Osteocyte (in vitro differentiated cells): ENCODE measurements at regions not wholly inside any gene's neighbourhood (a gene's known extent, or its start where the extent isn't known, plus 50 kb on each side); places are given as distances from the start of the nearest gene placed in this dataset.
"Not testable (repeated sequence)": the region's sequence is repeated elsewhere in the genome, so short reads cannot be mapped to it uniquely, and the experiment has no call there.

Experiments
- DNase-seq: peaks from one replicate; pipeline ENCODE4 v3.0.0; 2021; ENCODE audit warnings: mixed read lengths; ENCODE audit not compliant: unreplicated experiment; ENCODE audit errors: extremely low spot score
- H3K27ac Mint-ChIP-seq: one replicate; pipeline ENCODE4 v1.8.0; 2021; ENCODE audit warnings: mild to moderate bottlenecking, mixed read lengths; ENCODE audit not compliant: unreplicated experiment
- H3K27me3 Mint-ChIP-seq: one replicate; pipeline ENCODE4 v1.8.0; 2021; ENCODE audit warnings: mixed read lengths; ENCODE audit not compliant: unreplicated experiment
- H3K36me3 Mint-ChIP-seq: one replicate; pipeline ENCODE4 v1.8.0; 2021; ENCODE audit warnings: mixed read lengths; ENCODE audit not compliant: unreplicated experiment
- H3K4me1 Mint-ChIP-seq: one replicate; pipeline ENCODE4 v1.8.0; 2021; ENCODE audit warnings: mixed read lengths; ENCODE audit not compliant: unreplicated experiment
- H3K4me3 Mint-ChIP-seq: one replicate; pipeline ENCODE4 v1.8.0; 2021; ENCODE audit warnings: mild to moderate bottlenecking, moderate library complexity, mixed read lengths; ENCODE audit not compliant: unreplicated experiment
- H3K9me3 Mint-ChIP-seq: one replicate; pipeline ENCODE4 v1.8.0; 2021; ENCODE audit warnings: mixed read lengths; ENCODE audit not compliant: unreplicated experiment
- TF ChIP-seq, protein P1 (sequence below): fragments of 200-600 bp; sonication (generic); IDR thresholded peaks from 2 replicates; pipeline ENCODE4 v1.5.0; 2021; ENCODE audit warnings: antibody characterized with exemption, mild to moderate bottlenecking, moderate library complexity

- DNase-seq = no peak
- no peak overlapping the region for H3K4me3 Mint-ChIP-seq
- H3K4me1 Mint-ChIP-seq = peaks cover 4% of the 10 kb centered on the region
- no peaks in the 10 kb centered on the region for H3K27me3 Mint-ChIP-seq
- H3K9me3 Mint-ChIP-seq = peaks cover 3% of the 10 kb centered on the region
- TF ChIP-seq, protein P1, sequence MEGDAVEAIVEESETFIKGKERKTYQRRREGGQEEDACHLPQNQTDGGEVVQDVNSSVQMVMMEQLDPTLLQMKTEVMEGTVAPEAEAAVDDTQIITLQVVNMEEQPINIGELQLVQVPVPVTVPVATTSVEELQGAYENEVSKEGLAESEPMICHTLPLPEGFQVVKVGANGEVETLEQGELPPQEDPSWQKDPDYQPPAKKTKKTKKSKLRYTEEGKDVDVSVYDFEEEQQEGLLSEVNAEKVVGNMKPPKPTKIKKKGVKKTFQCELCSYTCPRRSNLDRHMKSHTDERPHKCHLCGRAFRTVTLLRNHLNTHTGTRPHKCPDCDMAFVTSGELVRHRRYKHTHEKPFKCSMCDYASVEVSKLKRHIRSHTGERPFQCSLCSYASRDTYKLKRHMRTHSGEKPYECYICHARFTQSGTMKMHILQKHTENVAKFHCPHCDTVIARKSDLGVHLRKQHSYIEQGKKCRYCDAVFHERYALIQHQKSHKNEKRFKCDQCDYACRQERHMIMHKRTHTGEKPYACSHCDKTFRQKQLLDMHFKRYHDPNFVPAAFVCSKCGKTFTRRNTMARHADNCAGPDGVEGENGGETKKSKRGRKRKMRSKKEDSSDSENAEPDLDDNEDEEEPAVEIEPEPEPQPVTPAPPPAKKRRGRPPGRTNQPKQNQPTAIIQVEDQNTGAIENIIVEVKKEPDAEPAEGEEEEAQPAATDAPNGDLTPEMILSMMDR = no peak
- peaks cover under 1% of the 10 kb centered on the region for H3K36me3 Mint-ChIP-seq
- peak overlapping the region; percentile 14 for H3K27ac Mint-ChIP-seq
Measured at GRCh38 chr3:162632672-162633071, 1136.1 kb downstream of the OTOL1 start.

DNA sequence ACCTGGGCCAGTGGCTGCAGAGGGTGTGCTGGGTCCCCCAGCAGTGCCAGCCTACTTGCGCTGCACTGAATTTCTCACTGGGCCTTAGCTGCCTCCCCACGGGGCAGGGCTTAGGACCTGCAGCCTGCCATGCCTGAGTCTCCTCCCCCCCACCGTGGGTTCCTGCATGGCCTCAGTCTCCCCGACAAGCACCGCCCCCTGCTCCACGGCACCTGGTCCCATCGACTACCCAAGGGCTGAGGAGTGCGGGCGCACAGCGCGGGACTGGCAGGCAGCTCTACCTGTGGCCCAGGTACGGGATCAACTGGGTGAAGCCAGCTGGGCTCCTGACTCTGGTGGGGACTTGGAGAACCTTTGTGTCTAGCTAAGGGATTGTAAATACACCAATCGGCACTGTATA, 1143.6 kb downstream of the OTOL1 start:
- not testable (repeated sequence) for H3K27ac Mint-ChIP-seq, DNase-seq, H3K36me3 Mint-ChIP-seq, H3K4me3 Mint-ChIP-seq, H3K27me3 Mint-ChIP-seq, H3K4me1 Mint-ChIP-seq, H3K9me3 Mint-ChIP-seq

GRCh38 chr3:162641317-162641716, 1144.7 kb downstream of the OTOL1 start:
- Mint-ChIP-seq H3K4me1 (no peaks in the 10 kb centered on the region), H3K4me3 (no peak overlapping the region), H3K27ac (no peak overlapping the region), H3K9me3 (peaks cover 8% of the 10 kb centered on the region), H3K36me3 (peaks cover 3% of the 10 kb centered on the region), H3K27me3 (no peaks in the 10 kb centered on the region)
- no peak for DNase-seq
- TF ChIP-seq, protein P1 = no peak

GRCh38 chr3:162641907-162642306, 1145.3 kb downstream of the OTOL1 start:
- Mint-ChIP-seq H3K27me3 (no peaks in the 10 kb centered on the region), H3K4me3 (no peak overlapping the region), H3K36me3 (peaks cover 3% of the 10 kb centered on the region), H3K9me3 (peaks cover 11% of the 10 kb centered on the region), H3K27ac (no peak overlapping the region), H3K4me1 (no peaks in the 10 kb centered on the region)
- DNase-seq = no peak
- TF ChIP-seq, protein P1 = no peak

GRCh38 chr3:162643245-162643644, 1146.6 kb downstream of the OTOL1 start:
- TF ChIP-seq, protein P1 = no peak
- DNase-seq = no peak
- no peak overlapping the region for H3K4me3 Mint-ChIP-seq
- no peaks in the 10 kb centered on the region for H3K36me3 Mint-ChIP-seq
- H3K27ac Mint-ChIP-seq = no peak overlapping the region
- H3K9me3 Mint-ChIP-seq = peaks cover 9% of the 10 kb centered on the region
- H3K4me1 Mint-ChIP-seq = no peaks in the 10 kb centered on the region
- no peaks in the 10 kb centered on the region for H3K27me3 Mint-ChIP-seq

- TF ChIP-seq, protein P1 = no peak
- Mint-ChIP-seq H3K4me1 (no peaks in the 10 kb centered on the region), H3K27me3 (no peaks in the 10 kb centered on the region), H3K4me3 (no peak overlapping the region), H3K9me3 (peaks cover 12% of the 10 kb centered on the region), H3K36me3 (no peaks in the 10 kb centered on the region), H3K27ac (no peak overlapping the region)
- DNase-seq = no peak
Measured at GRCh38 chr3:162647321-162647720, 1150.7 kb downstream of the OTOL1 start.
